GM13977 (cell line): ENCODE measurements at regions not wholly inside any gene's neighbourhood (a gene's known extent, or its start where the extent isn't known, plus 50 kb on each side); places are given as distances from the start of the nearest gene placed in this dataset.
A peak's percentile ranks its signal among the peaks of the same experiment; 100 is the strongest.

Experiments used
- DNase-seq: peaks from one replicate; pipeline ENCODE4 v3.0.0; 2012; ENCODE audit warnings: low spot score
- CTCF ChIP-seq: IDR thresholded peaks from 2 replicates; pipeline ENCODE4 v1.5.1; 2012; ENCODE audit warnings: mild to moderate bottlenecking, control low read depth; ENCODE audit not compliant: insufficient read depth; ENCODE audit errors: extremely low read depth, missing control alignments
- in situ Hi-C: fragments of 300-500 bp; cut with MboI; formaldehyde crosslinking; loops from one replicate; pipeline ENCODE4 v1.12.0; 2022; ENCODE audit warnings: low sequenced_read_pairs, low pct_unique_long_range_greater_than_20kb, mixed read lengths, inconsistent platforms; ENCODE audit not compliant: unreplicated experiment

- DNase-seq = peak; percentile 37
Observed at GRCh38 chr12:25811656-25812126, 146.8 kb upstream of the RASSF8 start.

GRCh38 chr12:25812295-25812694 is 146.2 kb upstream of the RASSF8 start:
- in situ Hi-C loops = no loop called here
- TF ChIP-seq CTCF = no peak
- DNase-seq = no peak

More at GRCh38 chr12:25811656-25812126, 146.8 kb upstream of the RASSF8 start:
- in situ Hi-C loops = no loop called here
- no peak for TF ChIP-seq CTCF

DNA sequence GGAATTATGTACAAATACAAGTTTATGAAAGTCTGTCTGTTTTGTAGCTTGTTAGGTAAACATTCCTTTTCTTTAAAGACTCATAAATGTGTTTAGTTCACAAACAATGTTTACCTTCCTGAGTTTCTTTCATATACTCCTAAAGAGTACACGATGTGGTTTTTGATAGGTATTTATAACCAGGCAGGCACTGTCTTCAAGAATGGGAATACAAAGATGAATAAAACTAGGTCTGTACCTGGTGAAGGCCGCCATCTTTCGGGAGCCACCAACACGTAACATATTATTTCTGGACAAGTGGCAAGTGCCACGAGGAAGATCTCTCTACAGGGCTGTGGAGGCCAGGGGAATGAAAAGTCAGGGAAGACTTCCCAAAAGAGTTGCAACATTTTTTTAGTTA is 144.6 kb upstream of the RASSF8 start:
- no peak for DNase-seq
- no peak for TF ChIP-seq CTCF
- in situ Hi-C loops = no loop called here

GRCh38 chr12:25816637-25817036 is 141.8 kb upstream of the RASSF8 start:
- DNase-seq = no peak
- TF ChIP-seq CTCF = no peak
- in situ Hi-C loops = no loop called here

- no peak for DNase-seq
- no peak for TF ChIP-seq CTCF
- in situ Hi-C loops = no loop called here
Observed at GRCh38 chr12:25817166-25817565, 141.3 kb upstream of the RASSF8 start.

- no peak for DNase-seq
- in situ Hi-C loops = no loop called here
- TF ChIP-seq CTCF = no peak
Observed at GRCh38 chr12:25818596-25819390, 139.7 kb upstream of the RASSF8 start.
